A549 (cell line): ENCODE measurements at regions not wholly inside any gene's neighbourhood (a gene's known extent, or its start where the extent isn't known, plus 50 kb on each side); places are given as distances from the start of the nearest gene placed in this dataset.
A peak's percentile ranks its signal among the peaks of the same experiment; 100 is the strongest.

Experiments used
- ATAC-seq, 2 experiments: fragments of 200-7000 bp in 1 of 2; fragments of >200 bp in 1 of 2; cut with Nextera tagmentation in 1 of 2; cut with Tn5 transposase in 1 of 2; 3 replicates each; pipeline versions ENCODE4 v1.8.0 to v1.9.1; 2018 to 2020; ENCODE audit warnings: mild to moderate bottlenecking in 1 of 2, moderate library complexity in 1 of 2
- CTCF ChIA-PET: fragments of 300-600 bp; sonication (Branson Sonifier 250); formaldehyde crosslinking; extraction: SDS; loops from one replicate; lab custom pipeline; 2021; ENCODE audit warnings: antibody characterized with exemption, inconsistent platforms; lab: Yijun Ruan, JAX
- POLR2A ChIA-PET: fragments of 350-600 bp; formaldehyde crosslinking; extraction: SDS; loops from one replicate; lab custom pipeline; 2021; ENCODE audit warnings: antibody characterized with exemption, inconsistent platforms; lab: Yijun Ruan, JAX
- DNase-seq, 2 experiments: peaks; one replicate each; pipeline versions ENCODE4 v3.0.0 to v3.0.0-alpha.2; 2011 to 2016; ENCODE audit warnings: low read depth in 1 of 2, low spot score in 1 of 2
- FAIRE-seq: peaks from 2 replicates; lab custom pipeline; 2011; peaks lifted over from hg19 to GRCh38; lab: Jason Lieb, UNC
- H3K27ac ChIP-seq, 2 experiments: fragments of >200 bp; sonication (Bioruptor Twin); formaldehyde crosslinking; 3 replicates each; pipeline ENCODE4 v1.5.1; 2016 to 2017
- H3K4me1 ChIP-seq: fragments of >200 bp; sonication (Bioruptor Twin); formaldehyde crosslinking; 3 replicates; pipeline ENCODE4 v1.6.1; 2016
- H3K4me2 ChIP-seq: fragments of >200 bp; sonication (Bioruptor Twin); formaldehyde crosslinking; 3 replicates; pipeline ENCODE4 v1.6.1; 2016
- H3K4me3 ChIP-seq: fragments of >200 bp; sonication (Bioruptor Twin); formaldehyde crosslinking; 3 replicates; pipeline ENCODE4 v1.5.1; 2016
- H3K9me3 ChIP-seq: fragments of >200 bp; sonication (Bioruptor Twin); formaldehyde crosslinking; 3 replicates; pipeline ENCODE4 v1.6.1; 2016
- CHD2 ChIP-seq: fragments of 150-350 bp; IDR thresholded peaks from 2 replicates; pipeline ENCODE4 v1.6.1; 2014; ENCODE audit warnings: low read length; ENCODE audit not compliant: partially characterized antibody
- CTCF ChIP-seq: fragments of >200 bp; sonication (Bioruptor Twin); formaldehyde crosslinking; IDR thresholded peaks from 3 replicates; pipeline ENCODE4 v1.5.1; 2016
- EHMT2 ChIP-seq: fragments of 200-600 bp; sonication (generic); IDR thresholded peaks from 2 replicates; pipeline ENCODE4 v1.6.1; 2016; ENCODE audit warnings: antibody characterized with exemption, low read depth, mild to moderate bottlenecking, moderate library complexity
- FOSB ChIP-seq: fragments of 250-450 bp; sonication (Bioruptor Pico); IDR thresholded peaks from 2 replicates; pipeline ENCODE4 v1.5.0; 2020; ENCODE audit warnings: mild to moderate bottlenecking, moderate library complexity
- HDAC2 ChIP-seq: fragments of 200-600 bp; sonication (generic); IDR thresholded peaks from 2 replicates; pipeline ENCODE4 v1.6.1; 2016
- MAZ ChIP-seq: fragments of 150-350 bp; IDR thresholded peaks from 2 replicates; pipeline ENCODE4 v1.6.1; 2014; ENCODE audit warnings: antibody characterized with exemption, low read depth, low read length, borderline replicate concordance
- RAD21 ChIP-seq, 2 experiments: fragments of >200 bp in 1 of 2; sonication (Bioruptor Twin) in 1 of 2; formaldehyde crosslinking in 1 of 2; IDR thresholded peaks in 1 of 2; conservative IDR thresholded peaks in 1 of 2; 2 replicates in 1 of 2; 3 replicates in 1 of 2; pipeline ENCODE4 v1.6.1; 2012 to 2018; ENCODE audit warnings: inconsistent platforms in 1 of 2
- RNF2 ChIP-seq: fragments of 200-600 bp; sonication (generic); IDR thresholded peaks from 2 replicates; pipeline ENCODE4 v1.6.1; 2016; ENCODE audit warnings: low read depth, mild to moderate bottlenecking, antibody characterized with exemption, moderate library complexity, borderline replicate concordance
- SMC3 ChIP-seq: fragments of >200 bp; sonication (Bioruptor Twin); formaldehyde crosslinking; IDR thresholded peaks from 3 replicates; pipeline ENCODE4 v1.6.1; 2018; ENCODE audit warnings: inconsistent platforms
- TFCP2L1 ChIP-seq: fragments of 250-450 bp; sonication (Bioruptor Pico); IDR thresholded peaks from 2 replicates; pipeline ENCODE4 v1.5.0; 2021; ENCODE audit warnings: mild to moderate bottlenecking
- TP53 ChIP-seq: fragments of 250-450 bp; sonication (Bioruptor Pico); IDR thresholded peaks from 2 replicates; pipeline ENCODE4 v1.5.0; 2021; ENCODE audit warnings: mild to moderate bottlenecking, moderate library complexity
- ZNF302 ChIP-seq: fragments of 250-450 bp; sonication (Bioruptor Pico); IDR thresholded peaks from 2 replicates; pipeline ENCODE4 v1.9.0; 2021; ENCODE audit warnings: inconsistent platforms, mild to moderate bottlenecking, moderate library complexity
- ZSCAN20 ChIP-seq: fragments of 250-450 bp; sonication (Bioruptor Pico); IDR thresholded peaks from 2 replicates; pipeline ENCODE4 v1.8.0; 2022; ENCODE audit warnings: mild to moderate bottlenecking, moderate library complexity
- WGBS: methylation state at CpG from one replicate; pipeline ENCODE4 v1.1.6; 2017; ENCODE audit errors: missing lambda C conversion rate; 5-methylcytosine and 5-hydroxymethylcytosine counted together
- TF ChIP-seq, protein P1 (sequence below): fragments of >200 bp; sonication (Bioruptor Twin); formaldehyde crosslinking; IDR thresholded peaks from 2 replicates; pipeline ENCODE4 v1.6.1; 2016
- TF ChIP-seq, protein P2 (sequence below): fragments of 250-450 bp; sonication (Bioruptor Pico); IDR thresholded peaks from 2 replicates; pipeline ENCODE4 v1.5.0; 2020; ENCODE audit warnings: low read depth, mild to moderate bottlenecking, moderate library complexity

GRCh38 chr17:65456368-65457151 is 104.9 kb downstream of the AXIN2 start:
- Histone ChIP-seq H3K4me2 (no peak overlapping the region), H3K9me3 (no peaks in the 10 kb centered on the region), H3K27ac (no peak overlapping the region), H3K4me3 (no peak overlapping the region), H3K4me1 (no peaks in the 10 kb centered on the region)
- no peak for DNase-seq
- ATAC-seq: peak; percentile 44 to 52; a peak in 2 of 6 replicates
- no peak for FAIRE-seq
- POLR2A ChIA-PET: no interaction called here
- WGBS: 61% methylated on average over 7 of the region's 7 CpGs
- CTCF ChIA-PET: interaction anchor here (1.0 to 1.4 kb wide), 2 partner anchors 9 to 13 kb away, joined by 3 to 4 read pairs; no protein-coding TSS in a partner anchor
- TF ChIP-seq MAZ: no peak
- TF ChIP-seq HDAC2: no peak
- no peak for TF ChIP-seq ZSCAN20 (CRISPR knock-in tag)
- TF ChIP-seq CTCF: no peak
- no peak for TF ChIP-seq FOSB (CRISPR knock-in tag)
- TF ChIP-seq EHMT2: no peak
- no peak for TF ChIP-seq CHD2
- no peak for TF ChIP-seq TP53
- TF ChIP-seq SMC3: no peak
- TF ChIP-seq RNF2: no peak
- no peak for TF ChIP-seq TFCP2L1
- TF ChIP-seq, protein P1, sequence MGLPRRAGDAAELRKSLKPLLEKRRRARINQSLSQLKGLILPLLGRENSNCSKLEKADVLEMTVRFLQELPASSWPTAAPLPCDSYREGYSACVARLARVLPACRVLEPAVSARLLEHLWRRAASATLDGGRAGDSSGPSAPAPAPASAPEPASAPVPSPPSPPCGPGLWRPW: no peak
- no peak for TF ChIP-seq ZNF302 (CRISPR knock-in tag)

- Histone ChIP-seq H3K4me1 (no peaks in the 10 kb centered on the region), H3K4me2 (no peak overlapping the region), H3K4me3 (no peak overlapping the region), H3K27ac (no peak overlapping the region), H3K9me3 (no peaks in the 10 kb centered on the region)
- peak; percentile 47 for TF ChIP-seq CTCF
- TF ChIP-seq SMC3: peak; percentile 60
- TF ChIP-seq, protein P2, sequence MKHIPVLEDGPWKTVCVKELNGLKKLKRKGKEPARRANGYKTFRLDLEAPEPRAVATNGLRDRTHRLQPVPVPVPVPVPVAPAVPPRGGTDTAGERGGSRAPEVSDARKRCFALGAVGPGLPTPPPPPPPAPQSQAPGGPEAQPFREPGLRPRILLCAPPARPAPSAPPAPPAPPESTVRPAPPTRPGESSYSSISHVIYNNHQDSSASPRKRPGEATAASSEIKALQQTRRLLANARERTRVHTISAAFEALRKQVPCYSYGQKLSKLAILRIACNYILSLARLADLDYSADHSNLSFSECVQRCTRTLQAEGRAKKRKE: no peak
- peak; percentile 74 to 75 for TF ChIP-seq RAD21 (conservative IDR thresholded peaks at IDR 0.05 in 1 of 2, IDR thresholded peaks at IDR 0.05 in 1 of 2)
- ATAC-seq (peak; percentile 66 to 74; a peak in 4 of 6 replicates), DNase-seq (peak in 1 of 2 experiments; percentile 18), FAIRE-seq (peak; percentile 72)
- ChIA-PET POLR2A (no interaction called here), CTCF (interaction anchor here (0.8 to 1.4 kb wide), 3 partner anchors 9 to 14 kb away, joined by 3 to 4 read pairs (median 3); no protein-coding TSS in a partner anchor)
- WGBS: 59% methylated on average over 7 of the region's 7 CpGs
Measured at GRCh38 chr17:65455972-65456343, 105.5 kb downstream of the AXIN2 start.
